Kidney (tissue), 13 donors: ENCODE measurements at regions not wholly inside any gene's neighbourhood (a gene's known extent, or its start where the extent isn't known, plus 50 kb on each side); places are given as distances from the start of the nearest gene placed in this dataset.
"Not testable (repeated sequence)": the region's sequence is repeated elsewhere in the genome, so short reads cannot be mapped to it uniquely, and the experiment has no call there.

Source experiments
- DNase-seq, 5 donors: peaks; one replicate each; pipeline ENCODE4 v3.0.0-alpha.2; 2013 to 2020
- FAIRE-seq: peaks from 2 replicates; lab custom pipeline; 2012; peaks lifted over from hg19 to GRCh38; lab: Jason Lieb, UNC
- H3K27ac ChIP-seq, 2 donors: one replicate each; pipeline ENCODE4 v1.7.0; 2013; ENCODE audit warnings: low read depth in 2 of 2, low read length in 2 of 2, inconsistent platforms in 1 of 2
- H3K27me3 ChIP-seq: one replicate; pipeline ENCODE4 v1.7.1; 2013; ENCODE audit warnings: low read length, inconsistent platforms; ENCODE audit not compliant: control insufficient read depth, insufficient read depth
- H3K36me3 ChIP-seq, 3 donors: one replicate each; pipeline versions ENCODE4 v1.7.0 to v1.7.1; 2013; ENCODE audit warnings: low read length in 3 of 3, control low read depth in 1 of 3, inconsistent platforms in 1 of 3; ENCODE audit not compliant: insufficient read depth in 3 of 3, control insufficient read depth in 2 of 3
- H3K4me1 ChIP-seq, 3 donors: one replicate each; pipeline versions ENCODE4 v1.7.0 to v1.7.1; 2013; ENCODE audit warnings: low read length in 3 of 3, inconsistent platforms in 1 of 3, low read depth in 1 of 3; ENCODE audit not compliant: control insufficient read depth in 2 of 3, insufficient read depth in 2 of 3
- H3K4me3 ChIP-seq, 3 donors: one replicate each; pipeline versions ENCODE4 v1.7.0 to v1.8.1; 2013; ENCODE audit warnings: low read length in 3 of 3, control low read depth in 1 of 3, inconsistent platforms in 1 of 3
- H3K9ac ChIP-seq, 3 donors: one replicate each; pipeline versions ENCODE4 v1.7.0 to v1.7.1; 2013; ENCODE audit warnings: low read length in 3 of 3, control low read depth in 1 of 3, inconsistent platforms in 1 of 3
- H3K9me3 ChIP-seq, 3 donors: one replicate each; pipeline versions ENCODE4 v1.7.0 to v1.7.1; 2013; ENCODE audit warnings: low read length in 3 of 3, control low read depth in 1 of 3, inconsistent platforms in 1 of 3; ENCODE audit not compliant: control insufficient read depth in 2 of 3, insufficient read depth in 1 of 3
- intact Hi-C: fragments of 100-400 bp; cut with DNase I; formaldehyde crosslinking; loops from one replicate; pipeline ENCODE4 v1.11.1; 2022
- TF ChIP-seq, protein P1 (sequence below): IDR thresholded peaks from 3 replicates; pipeline ENCODE4 v1.5.1; 2012; ENCODE audit warnings: mild to moderate bottlenecking, moderate library complexity, borderline replicate concordance; ENCODE audit not compliant: insufficient read depth; ENCODE audit errors: extremely low read depth
- donor health status: control.
- donor health status: control.
- donor health status: control.
- donor health status: control.
- donor health status: control.
- donor health status: DM: yes; HTN: yes; CAD: no.
- donor health status: Normal renal cell carcinoma (clear cell type).

DNA sequence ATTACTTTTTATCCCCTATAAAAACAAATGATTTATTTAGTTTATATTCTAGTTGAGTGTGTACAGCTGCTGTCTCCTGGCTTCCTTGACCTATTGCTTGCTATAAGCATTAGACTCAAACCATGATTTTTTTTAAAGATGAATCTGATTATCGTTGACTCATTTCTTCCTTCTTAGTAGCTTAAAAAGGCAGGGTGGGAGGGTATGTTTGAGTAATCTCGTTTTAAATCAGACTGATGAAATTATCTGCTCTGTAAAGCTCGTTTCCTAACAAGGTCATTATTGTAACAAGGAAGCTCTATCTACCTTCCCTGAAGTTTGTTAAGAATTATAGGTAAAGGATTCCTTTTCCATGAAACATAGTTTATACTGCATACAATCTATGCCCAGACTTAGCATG lies 276.3 kb upstream of the KCND2 start:
- Histone ChIP-seq H3K4me3 (no peak overlapping the region), H3K9me3 (no peaks in the 10 kb centered on the region), H3K9ac (no peak overlapping the region), H3K27me3 (no peaks in the 10 kb centered on the region), H3K27ac (no peak overlapping the region), H3K36me3 (no peaks in the 10 kb centered on the region), H3K4me1 (no peaks in the 10 kb centered on the region)
- TF ChIP-seq, protein P1, sequence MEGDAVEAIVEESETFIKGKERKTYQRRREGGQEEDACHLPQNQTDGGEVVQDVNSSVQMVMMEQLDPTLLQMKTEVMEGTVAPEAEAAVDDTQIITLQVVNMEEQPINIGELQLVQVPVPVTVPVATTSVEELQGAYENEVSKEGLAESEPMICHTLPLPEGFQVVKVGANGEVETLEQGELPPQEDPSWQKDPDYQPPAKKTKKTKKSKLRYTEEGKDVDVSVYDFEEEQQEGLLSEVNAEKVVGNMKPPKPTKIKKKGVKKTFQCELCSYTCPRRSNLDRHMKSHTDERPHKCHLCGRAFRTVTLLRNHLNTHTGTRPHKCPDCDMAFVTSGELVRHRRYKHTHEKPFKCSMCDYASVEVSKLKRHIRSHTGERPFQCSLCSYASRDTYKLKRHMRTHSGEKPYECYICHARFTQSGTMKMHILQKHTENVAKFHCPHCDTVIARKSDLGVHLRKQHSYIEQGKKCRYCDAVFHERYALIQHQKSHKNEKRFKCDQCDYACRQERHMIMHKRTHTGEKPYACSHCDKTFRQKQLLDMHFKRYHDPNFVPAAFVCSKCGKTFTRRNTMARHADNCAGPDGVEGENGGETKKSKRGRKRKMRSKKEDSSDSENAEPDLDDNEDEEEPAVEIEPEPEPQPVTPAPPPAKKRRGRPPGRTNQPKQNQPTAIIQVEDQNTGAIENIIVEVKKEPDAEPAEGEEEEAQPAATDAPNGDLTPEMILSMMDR = no peak
- FAIRE-seq (no peak), DNase-seq (no peak)
- intact Hi-C loops = no loop called here

DNA sequence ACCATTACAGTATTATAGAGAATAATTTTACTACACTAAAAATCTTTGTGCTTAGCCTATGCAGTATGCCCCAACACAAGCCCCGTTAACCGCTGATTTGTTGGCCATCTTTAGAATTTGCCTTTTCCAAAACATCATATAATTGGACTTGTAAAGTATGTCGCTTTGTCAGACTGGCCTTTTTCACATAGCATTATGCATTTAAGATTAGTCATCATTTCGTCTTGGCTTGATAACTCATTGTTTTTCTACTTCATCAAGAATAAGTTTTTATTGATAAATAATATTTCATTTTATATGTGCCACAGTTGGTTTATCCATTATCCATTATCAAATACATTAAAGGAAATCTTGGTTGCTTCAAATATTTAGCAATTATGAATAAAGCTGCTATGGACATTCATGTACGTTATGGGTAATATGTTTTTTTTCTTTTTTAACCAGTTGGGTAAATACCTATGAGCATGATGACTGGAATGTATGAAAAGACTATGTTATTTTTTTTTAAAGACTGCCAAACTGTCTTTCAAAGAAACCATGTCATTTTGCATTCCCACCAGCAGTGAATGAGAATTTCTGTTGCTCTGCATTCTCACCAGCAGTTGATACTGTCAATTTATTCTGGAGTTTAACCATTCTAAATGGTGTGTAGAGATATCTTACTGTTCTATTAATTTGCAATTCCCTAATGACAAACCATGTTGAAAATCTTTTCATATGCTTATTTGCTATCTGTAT lies 273.1 kb upstream of the KCND2 start:
- no peaks in the 10 kb centered on the region for H3K27me3 ChIP-seq
- H3K9ac ChIP-seq = no peak overlapping the region
- H3K36me3 ChIP-seq = no peaks in the 10 kb centered on the region
- intact Hi-C loops = no loop called here
- H3K27ac ChIP-seq = no peak overlapping the region
- TF ChIP-seq, protein P1 = no peak
- FAIRE-seq (no peak), DNase-seq (no peak)
- no peaks in the 10 kb centered on the region for H3K9me3 ChIP-seq
- H3K4me3 ChIP-seq = no peak overlapping the region
- no peaks in the 10 kb centered on the region for H3K4me1 ChIP-seq

DNA sequence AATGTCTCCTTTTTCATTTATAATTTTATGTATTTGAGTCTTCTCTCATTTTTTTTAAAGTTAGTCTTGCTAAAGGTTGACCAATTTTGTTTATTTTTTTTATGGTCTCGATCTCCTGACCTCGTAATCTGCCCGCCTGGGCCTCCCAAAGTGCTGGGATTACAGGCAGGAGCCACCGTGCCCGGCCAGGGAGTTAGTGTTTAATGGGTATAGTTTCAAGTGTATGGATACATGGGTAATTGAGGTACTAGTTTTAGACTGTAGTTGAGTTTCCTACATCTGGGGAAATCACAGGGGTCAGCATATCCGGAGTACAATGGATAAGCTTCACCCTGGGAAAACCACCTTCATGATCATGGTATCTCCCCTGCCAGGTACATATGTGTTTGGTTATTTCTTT lies 267.3 kb upstream of the KCND2 start:
- FAIRE-seq (no peak), DNase-seq (no peak)
- intact Hi-C loops = no loop called here
- no peak overlapping the region for H3K27ac ChIP-seq
- H3K27me3 ChIP-seq = no peaks in the 10 kb centered on the region
- H3K9me3 ChIP-seq = no peaks in the 10 kb centered on the region
- no peaks in the 10 kb centered on the region for H3K36me3 ChIP-seq
- TF ChIP-seq, protein P1 = no peak
- no peaks in the 10 kb centered on the region for H3K4me1 ChIP-seq
- no peak overlapping the region for H3K9ac ChIP-seq
- no peak overlapping the region for H3K4me3 ChIP-seq

DNA sequence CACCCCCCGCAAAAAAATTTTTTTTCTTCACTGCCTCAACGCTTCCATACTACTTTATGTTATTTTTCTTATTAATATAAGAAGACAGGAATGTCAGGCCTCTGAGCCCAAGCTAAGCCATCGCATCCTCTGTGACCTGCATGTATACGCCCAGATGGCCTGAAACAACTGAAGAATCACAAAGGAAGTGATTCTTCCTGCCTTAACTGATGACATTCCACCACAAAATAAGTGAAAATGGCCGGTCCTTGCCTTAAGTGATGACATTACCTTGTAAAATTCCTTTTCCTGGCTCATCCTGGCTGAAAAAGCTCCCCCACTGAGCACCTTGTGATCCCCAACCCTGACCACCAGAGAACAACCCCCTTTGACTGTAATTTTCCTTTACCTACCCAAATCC lies 258.7 kb upstream of the KCND2 start:
- H3K9me3 ChIP-seq, H3K36me3 ChIP-seq, H3K4me3 ChIP-seq, intact Hi-C loops, H3K9ac ChIP-seq, H3K4me1 ChIP-seq, FAIRE-seq, H3K27me3 ChIP-seq, DNase-seq, H3K27ac ChIP-seq: not testable (repeated sequence)
